Osteocyte (in vitro differentiated cells): ENCODE measurements at regions not wholly inside any gene's neighbourhood (a gene's known extent, or its start where the extent isn't known, plus 50 kb on each side); places are given as distances from the start of the nearest gene placed in this dataset.

Source experiments
- DNase-seq: peaks from one replicate; pipeline ENCODE4 v3.0.0; 2021; ENCODE audit warnings: mixed read lengths; ENCODE audit not compliant: unreplicated experiment; ENCODE audit errors: extremely low spot score
- H3K27ac Mint-ChIP-seq: one replicate; pipeline ENCODE4 v1.8.0; 2021; ENCODE audit warnings: mild to moderate bottlenecking, mixed read lengths; ENCODE audit not compliant: unreplicated experiment
- H3K27me3 Mint-ChIP-seq: one replicate; pipeline ENCODE4 v1.8.0; 2021; ENCODE audit warnings: mixed read lengths; ENCODE audit not compliant: unreplicated experiment
- H3K36me3 Mint-ChIP-seq: one replicate; pipeline ENCODE4 v1.8.0; 2021; ENCODE audit warnings: mixed read lengths; ENCODE audit not compliant: unreplicated experiment
- H3K4me1 Mint-ChIP-seq: one replicate; pipeline ENCODE4 v1.8.0; 2021; ENCODE audit warnings: mixed read lengths; ENCODE audit not compliant: unreplicated experiment
- H3K4me3 Mint-ChIP-seq: one replicate; pipeline ENCODE4 v1.8.0; 2021; ENCODE audit warnings: mild to moderate bottlenecking, moderate library complexity, mixed read lengths; ENCODE audit not compliant: unreplicated experiment
- H3K9me3 Mint-ChIP-seq: one replicate; pipeline ENCODE4 v1.8.0; 2021; ENCODE audit warnings: mixed read lengths; ENCODE audit not compliant: unreplicated experiment
- CTCF ChIP-seq: fragments of 200-600 bp; sonication (generic); IDR thresholded peaks from 2 replicates; pipeline ENCODE4 v1.5.0; 2021; ENCODE audit warnings: antibody characterized with exemption, mild to moderate bottlenecking, moderate library complexity

- H3K9me3 Mint-ChIP-seq, result no peaks in the 10 kb centered on the region
- no peak for DNase-seq
- H3K27me3 Mint-ChIP-seq, result no peaks in the 10 kb centered on the region
- H3K36me3 Mint-ChIP-seq, result peaks cover 78% of the 10 kb centered on the region
- H3K4me1 Mint-ChIP-seq, result peaks cover 31% of the 10 kb centered on the region
- no peak overlapping the region for H3K4me3 Mint-ChIP-seq
- TF ChIP-seq CTCF, result no peak
- no peak overlapping the region for H3K27ac Mint-ChIP-seq
Measured at GRCh38 chr5:124643336-124643735, 103.1 kb downstream of the ZNF608 start.

- no peak for TF ChIP-seq CTCF
- peaks cover 28% of the 10 kb centered on the region for H3K4me1 Mint-ChIP-seq
- DNase-seq, result no peak
- no peak overlapping the region for H3K4me3 Mint-ChIP-seq
- H3K27ac Mint-ChIP-seq, result no peak overlapping the region
- H3K9me3 Mint-ChIP-seq, result no peaks in the 10 kb centered on the region
- peaks cover 70% of the 10 kb centered on the region for H3K36me3 Mint-ChIP-seq
- H3K27me3 Mint-ChIP-seq, result no peaks in the 10 kb centered on the region
Measured at GRCh38 chr5:124642151-124642550, 104.3 kb downstream of the ZNF608 start.

DNA sequence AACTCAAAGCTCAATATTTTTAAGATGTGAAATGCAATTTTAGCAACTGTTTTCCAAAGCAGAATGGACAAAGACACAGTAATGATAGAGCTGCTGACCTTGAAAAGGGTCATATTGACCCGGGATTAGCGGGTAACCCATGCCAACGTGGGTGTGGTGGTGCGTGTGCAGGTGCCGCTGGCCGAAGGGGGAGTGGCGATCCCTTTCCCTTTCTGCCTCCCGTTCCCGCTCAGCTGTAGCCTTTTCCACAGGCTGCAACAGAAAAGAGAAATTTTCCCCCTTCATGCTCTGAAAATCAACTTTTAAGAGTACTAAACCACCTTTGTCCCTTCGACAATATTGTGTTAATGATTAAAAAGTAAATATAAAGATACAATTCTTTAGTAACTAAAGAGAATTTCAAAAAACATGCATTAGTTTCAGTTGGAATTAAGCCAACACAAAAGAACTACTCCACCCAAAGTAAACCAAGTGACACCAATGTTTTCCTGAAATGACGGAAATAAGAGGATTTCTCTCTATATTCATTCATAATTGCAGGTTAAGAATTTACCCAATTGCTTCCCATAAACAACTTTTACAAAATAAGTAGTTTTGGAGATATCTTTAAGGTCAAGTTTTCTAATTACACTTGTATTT lies 105.2 kb downstream of the ZNF608 start:
- no peaks in the 10 kb centered on the region for H3K9me3 Mint-ChIP-seq
- no peaks in the 10 kb centered on the region for H3K27me3 Mint-ChIP-seq
- DNase-seq, result no peak
- peaks cover 28% of the 10 kb centered on the region for H3K4me1 Mint-ChIP-seq
- H3K27ac Mint-ChIP-seq, result no peak overlapping the region
- TF ChIP-seq CTCF, result no peak
- peaks cover 66% of the 10 kb centered on the region for H3K36me3 Mint-ChIP-seq
- no peak overlapping the region for H3K4me3 Mint-ChIP-seq

DNA sequence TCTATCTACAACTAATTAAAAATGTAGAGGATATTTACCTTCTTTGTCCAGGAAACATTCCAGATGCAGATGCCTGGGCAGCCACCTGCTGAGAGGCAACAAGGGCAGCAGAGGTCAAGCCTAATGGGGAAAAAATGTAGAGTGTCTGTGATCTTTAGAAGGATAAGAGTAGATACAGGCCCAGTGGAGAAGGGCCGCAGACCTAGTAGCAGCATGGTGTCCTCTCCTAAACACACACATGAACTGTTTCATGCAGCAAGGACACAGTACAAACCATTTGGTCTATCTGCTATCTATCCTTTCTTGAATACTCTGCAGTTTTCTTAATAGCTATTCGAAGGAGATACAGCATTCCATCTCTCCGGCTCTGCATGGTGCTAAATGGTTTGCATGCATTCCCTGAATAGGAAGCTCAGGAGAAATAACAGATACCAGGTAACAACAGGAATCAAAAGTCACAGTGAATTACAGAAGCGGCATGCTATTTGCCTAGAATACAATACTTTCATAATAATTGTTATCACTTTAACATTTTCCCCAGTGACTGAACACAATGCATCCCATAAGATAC lies 107.3 kb downstream of the ZNF608 start:
- peaks cover 67% of the 10 kb centered on the region for H3K36me3 Mint-ChIP-seq
- no peaks in the 10 kb centered on the region for H3K27me3 Mint-ChIP-seq
- H3K4me3 Mint-ChIP-seq, result no peak overlapping the region
- no peak for DNase-seq
- no peak overlapping the region for H3K27ac Mint-ChIP-seq
- no peak for TF ChIP-seq CTCF
- no peaks in the 10 kb centered on the region for H3K9me3 Mint-ChIP-seq
- H3K4me1 Mint-ChIP-seq, result peaks cover 41% of the 10 kb centered on the region

DNA sequence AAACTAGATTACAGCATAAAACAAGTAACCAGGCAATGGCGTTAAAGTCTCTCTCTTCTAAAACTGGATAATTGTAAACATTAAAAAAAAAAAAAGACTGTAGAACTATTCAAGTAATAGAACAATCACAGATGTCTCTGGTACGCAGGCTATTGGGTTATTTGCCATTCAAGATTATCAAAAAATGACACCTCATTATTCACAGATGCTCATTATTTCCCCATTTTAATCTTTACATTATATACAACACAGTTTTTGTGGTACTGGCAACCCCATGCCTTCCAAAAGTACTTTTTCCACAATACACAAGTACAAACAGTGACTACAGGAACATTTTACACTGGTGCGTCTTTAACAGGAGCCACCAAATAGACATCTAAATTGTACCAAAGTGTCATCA lies 109.4 kb downstream of the ZNF608 start:
- DNase-seq, result no peak
- Mint-ChIP-seq H3K4me3 (no peak overlapping the region), H3K27me3 (no peaks in the 10 kb centered on the region), H3K4me1 (peaks cover 46% of the 10 kb centered on the region), H3K27ac (no peak overlapping the region), H3K9me3 (no peaks in the 10 kb centered on the region), H3K36me3 (peaks cover 60% of the 10 kb centered on the region)
- no peak for TF ChIP-seq CTCF
